NOMO-1 treated with DMSO at 0.1 percent for 48 hours (cell line): ENCODE measurements at regions not wholly inside any gene's neighbourhood (a gene's known extent, or its start where the extent isn't known, plus 50 kb on each side); places are given as distances from the start of the nearest gene placed in this dataset.

Experiments
- DNase-seq: peaks from one replicate; lab custom pipeline; 2025; ENCODE audit not compliant: unreplicated experiment; lab: John Stamatoyannopoulos, UW

DNA sequence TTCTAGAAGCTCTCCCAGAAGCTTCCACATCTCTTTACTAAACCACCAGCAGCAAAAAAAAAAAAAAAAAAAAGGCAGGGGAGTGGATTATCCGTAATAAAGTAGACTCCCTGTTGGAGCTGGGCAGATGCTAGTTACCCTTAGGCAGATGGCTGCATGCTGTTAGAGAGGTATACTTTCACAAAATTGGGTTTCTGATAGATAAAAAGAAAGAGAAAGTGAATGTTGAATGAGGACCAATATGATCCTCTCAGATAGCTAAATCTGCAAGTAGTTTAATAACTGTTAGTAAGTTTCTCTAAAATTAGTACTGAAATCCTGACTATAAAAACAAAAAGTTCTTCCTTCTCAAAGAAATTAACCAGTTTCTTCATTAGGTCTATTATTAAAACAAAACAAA, 195.4 kb downstream of the ANAPC10 start:
- no peak for DNase-seq

DNA sequence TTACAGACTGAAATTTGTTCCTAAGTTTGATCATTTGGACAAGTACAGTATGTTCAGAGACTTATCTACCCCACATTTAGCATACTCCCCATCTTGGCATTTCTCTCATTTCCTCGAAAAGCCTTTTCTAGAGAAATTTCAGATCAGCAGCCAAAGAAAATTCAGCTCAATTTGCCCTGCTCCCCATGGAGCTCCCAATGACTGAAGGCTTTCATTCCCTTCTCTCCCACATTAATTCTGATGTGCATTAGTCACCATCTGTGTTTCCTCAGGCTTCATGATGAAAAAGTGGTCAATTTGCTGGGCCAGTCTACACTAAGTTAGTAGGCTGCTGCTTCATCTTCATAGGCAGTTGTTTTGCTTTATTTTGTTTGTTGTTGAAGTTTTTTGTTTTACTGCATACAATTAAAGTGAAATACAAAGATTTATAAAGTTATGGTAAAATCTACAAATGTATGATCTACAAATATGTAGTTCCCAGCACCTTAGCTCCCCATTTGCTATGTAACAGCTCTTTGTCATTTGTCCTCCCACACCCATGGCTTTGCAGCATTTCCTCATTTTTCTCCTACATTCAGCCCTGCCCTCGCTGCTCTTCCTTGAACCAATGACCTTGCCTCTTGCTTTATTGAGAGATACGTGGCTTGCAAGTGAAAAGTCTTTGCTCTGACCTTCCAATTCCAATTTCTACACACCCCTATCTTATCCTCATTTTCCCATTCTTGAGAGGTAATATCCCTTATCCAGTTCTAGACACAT, 193.9 kb downstream of the ANAPC10 start:
- DNase-seq: no peak

DNA sequence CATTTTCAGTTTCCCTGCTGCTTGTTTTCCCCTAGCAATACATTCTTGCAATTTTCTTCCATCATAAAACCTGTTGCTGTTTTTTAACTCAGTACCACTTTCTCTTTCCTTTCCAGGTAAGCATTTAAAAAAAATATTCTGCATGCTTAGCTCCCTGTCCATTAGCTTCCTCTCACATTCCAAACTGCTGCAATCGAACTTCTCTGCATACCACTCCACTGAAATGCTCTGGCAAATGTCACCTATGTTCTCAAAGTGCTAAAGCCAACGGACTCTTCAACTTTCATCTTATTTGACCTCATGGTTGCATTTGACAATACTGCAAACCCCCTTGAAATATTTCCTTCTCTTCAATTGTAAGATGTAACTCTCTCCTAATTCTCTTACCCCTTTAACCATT, 192.7 kb downstream of the ANAPC10 start:
- no peak for DNase-seq

DNA sequence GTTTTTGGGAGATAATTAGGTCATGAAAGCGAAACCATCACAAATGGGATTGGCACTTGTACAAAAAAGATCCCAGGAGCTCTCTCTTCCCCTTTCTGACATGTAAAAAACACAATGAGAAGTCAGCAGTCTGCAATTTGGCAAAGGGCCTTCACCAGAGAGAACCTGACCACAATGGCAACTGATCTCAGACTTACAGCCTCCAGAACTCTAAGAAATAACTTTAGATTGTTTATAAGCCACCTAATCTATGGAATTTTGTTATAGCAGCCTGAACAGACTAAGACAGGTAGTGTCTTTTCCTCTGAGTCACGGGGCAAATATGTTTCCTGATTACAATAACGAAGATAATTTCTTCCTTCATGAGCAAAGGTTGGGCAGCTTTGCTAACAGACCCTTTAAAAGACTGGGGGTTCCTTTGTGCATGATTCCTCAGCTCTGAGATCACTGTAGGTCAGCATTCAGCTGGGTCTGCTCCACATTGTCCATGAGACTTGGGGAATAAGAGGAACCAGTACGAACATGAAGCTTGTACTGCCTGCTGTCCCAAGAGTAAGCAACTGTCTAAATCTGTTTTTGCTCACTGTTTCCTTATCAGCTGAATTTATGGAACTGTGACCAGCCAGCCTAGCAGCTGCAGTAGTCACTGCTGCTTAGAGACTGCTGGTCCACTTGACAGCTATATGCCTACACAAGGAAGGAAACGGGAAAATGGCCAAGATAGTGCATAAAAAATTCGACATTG, 191.6 kb downstream of the ANAPC10 start:
- peak; percentile 25 for DNase-seq

DNA sequence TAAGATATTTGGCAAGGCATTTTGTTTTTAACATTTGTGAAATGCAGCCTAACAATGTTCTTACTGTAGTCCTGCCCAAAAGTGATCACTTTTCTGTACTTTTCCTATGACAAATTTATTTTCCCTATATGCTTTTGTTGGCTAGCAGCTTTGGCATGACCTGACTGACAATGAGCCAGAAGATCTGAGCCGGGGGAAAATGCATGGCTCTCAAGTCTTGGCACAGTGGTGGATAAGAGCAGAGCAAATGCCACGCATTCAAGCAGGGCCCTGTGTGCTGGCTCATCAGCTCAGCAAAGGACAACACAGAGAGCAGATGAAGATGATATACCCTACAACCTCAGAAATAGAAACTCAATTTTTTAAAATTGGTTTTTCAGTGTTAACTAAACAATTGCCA, 187.3 kb downstream of the ANAPC10 start:
- no peak for DNase-seq
